Activated CD4-positive, alpha-beta T cell treated with anti-CD3 and anti-CD28 coated beads, Interleukin-2, amount 50 U/mL, for 1 hour (primary cell): ENCODE measurements at regions not wholly inside any gene's neighbourhood (a gene's known extent, or its start where the extent isn't known, plus 50 kb on each side); places are given as distances from the start of the nearest gene placed in this dataset.

Source experiments
- DNase-seq: peaks from one replicate; pipeline ENCODE4 v3.0.0-alpha.2; 2020

DNA sequence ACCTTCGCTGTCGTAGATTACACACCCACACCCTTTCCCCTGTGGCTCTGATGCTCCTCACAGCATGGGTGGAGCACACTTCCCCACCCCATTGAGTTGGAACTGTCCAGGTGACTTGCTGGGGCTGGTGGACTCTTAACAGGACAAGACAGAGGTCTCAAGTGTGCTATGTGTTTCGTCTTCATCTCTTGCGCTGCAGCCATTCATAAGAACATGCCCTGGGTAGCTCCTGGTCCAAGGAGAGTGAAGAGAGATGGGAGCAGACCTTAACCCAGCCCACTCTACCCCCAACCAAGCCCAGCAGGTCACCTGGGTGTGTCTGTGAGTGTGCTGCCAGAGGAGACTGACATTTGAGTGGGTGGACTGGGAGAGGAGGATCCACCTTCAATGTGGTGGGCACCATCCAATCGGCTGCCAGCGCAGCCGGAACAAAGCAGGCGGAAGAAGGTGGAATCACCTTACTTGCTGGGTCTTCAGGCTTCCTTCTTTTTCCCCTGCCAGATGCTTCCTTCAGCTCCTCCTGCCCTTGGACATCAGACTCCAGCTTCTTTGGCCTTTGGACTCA, 112.4 kb downstream of the HTR5A start:
- no peak for DNase-seq

DNA sequence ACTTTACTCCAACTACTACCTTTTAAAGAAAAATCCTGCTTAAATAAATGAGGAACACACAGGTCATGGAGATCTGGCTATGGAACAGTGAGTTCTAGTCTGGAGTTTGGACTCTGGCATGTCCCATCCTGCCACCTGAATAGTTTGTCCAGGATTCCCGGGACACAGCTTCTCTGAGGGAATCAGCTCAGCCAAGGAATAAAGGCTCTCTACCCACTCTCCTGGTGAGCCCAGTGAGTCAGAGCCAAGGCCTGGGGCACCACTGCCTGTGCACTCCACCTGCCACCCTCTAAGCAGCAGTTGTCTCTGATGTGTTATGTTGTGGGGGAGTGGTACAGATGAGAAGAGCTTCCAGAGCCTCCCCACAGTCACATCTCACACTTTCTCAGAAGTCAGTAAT, 113.5 kb downstream of the HTR5A start:
- no peak for DNase-seq

DNA sequence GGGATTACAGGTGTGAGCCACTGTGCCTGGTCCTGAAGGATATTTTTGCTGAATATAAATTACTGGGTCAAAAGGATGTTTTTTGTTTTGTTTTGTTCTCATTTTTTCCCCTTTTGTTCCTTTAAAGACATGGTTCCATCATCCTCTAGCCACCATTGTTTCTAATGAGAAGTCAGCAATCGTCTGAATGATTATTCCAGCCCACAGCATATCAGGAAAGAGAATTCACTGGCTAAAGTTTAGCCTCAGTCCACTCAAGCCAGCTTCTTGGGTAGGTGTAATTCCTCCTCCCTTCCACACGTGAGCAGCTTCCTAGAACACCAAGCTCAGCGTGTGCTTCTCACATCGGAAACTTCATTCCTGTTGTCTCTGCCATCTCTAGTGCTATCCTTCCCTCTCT, 112.8 kb upstream of the INSIG1 start:
- DNase-seq: no peak

DNA sequence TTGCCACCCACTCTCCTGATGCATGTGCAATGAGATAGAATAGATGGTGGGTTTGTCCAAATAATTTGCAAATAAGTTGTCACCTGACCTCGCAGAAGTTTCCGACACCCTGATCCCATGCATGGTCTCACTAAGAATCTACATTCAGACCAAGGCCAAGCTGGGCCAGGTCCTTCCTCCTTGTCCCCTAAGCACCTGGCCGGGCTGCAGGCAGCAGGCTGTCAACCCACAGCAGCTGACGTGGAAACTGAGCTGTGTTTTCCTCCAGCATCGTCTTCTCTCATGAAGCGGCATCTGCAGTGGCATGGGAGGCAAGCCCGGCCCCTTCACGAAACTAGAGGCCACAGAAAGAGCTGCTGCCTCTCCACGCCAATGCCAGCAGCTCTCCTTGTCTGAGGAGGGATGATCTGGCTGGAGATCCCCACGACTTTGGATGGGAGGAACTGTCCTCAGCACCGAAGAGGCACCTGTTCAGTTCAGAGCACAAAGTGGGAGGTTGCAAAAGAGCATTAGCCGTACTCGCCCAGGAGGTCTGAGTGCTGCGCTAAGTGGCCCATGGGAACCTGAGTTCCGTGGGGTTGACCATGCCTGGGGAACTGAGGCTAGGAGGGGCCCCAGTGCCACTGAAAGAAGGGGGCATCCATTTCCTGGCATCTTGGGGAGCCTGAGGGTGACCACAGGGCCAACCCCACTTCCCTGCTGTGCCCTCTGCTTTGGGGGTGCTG, 110.5 kb upstream of the INSIG1 start:
- DNase-seq: no peak

DNA sequence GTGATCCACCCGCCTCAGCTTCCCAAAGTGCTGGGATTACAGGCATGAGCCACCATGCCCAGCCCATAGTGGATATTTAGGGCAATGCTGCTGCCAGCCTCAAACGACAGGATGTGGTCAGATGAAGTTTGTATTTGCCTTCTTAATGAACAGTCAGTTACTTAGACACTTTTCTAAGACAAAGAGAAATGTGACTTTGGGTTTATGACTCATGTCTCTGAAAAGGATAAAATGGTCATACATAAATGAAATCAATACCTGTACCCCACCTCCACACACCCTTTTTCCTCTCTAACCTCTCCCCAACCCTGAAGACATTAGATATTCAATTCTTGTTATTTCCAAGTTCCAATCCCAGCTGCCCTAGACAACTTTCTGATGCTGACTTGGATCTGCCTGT, 109.3 kb upstream of the INSIG1 start:
- no peak for DNase-seq

DNA sequence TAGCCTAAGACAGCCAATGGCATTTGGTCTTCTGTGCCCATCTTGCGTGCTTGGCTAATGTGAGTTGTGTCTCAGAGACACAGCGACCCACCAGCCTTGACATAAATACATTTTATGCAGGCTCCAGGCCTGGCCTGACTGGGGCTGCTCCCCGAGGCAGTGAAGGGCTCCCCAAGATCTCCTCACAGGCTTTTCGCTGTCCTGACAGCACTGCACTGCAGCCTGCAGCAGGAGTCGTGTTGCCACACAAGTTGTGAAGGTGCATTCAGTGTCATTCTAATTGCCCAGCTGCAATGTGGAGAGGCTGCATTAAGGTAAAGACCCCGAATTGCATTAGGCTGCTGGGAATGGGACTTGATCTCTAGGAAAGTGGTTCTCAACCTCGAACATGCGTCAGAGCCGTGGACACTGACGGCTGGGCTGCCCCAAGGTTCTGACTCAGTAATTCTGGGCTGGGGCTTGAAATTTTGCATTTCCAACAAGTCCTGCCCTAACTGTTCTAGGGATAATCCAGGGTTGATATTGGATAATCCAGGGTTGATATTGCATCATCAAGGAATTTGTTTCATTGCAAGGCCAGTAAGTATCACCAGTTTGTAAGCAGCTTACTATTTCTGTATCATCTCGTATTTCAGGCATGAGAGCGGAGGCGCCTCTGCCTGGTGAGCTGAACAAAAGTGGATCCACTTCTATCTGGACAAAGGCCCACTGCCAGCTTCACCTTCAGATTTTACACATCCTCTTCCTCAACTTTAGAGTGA, 108.7 kb upstream of the INSIG1 start:
- no peak for DNase-seq

DNA sequence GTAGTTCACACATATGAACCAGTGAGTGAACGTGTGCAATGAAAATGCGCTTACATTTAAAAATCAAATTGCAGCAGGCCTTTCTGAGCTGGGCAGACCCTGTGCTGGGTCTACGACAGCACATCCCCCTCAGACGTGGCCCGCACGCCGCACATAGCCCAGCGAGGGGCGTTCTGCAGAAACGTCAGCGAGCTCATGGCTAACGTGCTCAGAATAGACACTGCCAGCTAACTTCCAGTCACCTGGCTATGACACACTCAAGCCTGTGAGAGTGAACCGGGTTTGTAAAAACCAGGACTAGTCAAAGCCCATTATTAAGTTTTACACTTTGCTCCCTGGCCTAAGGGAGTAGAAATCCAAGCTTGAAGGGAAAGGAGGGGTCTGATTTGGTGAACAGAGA, 108.1 kb upstream of the INSIG1 start:
- DNase-seq: no peak

DNA sequence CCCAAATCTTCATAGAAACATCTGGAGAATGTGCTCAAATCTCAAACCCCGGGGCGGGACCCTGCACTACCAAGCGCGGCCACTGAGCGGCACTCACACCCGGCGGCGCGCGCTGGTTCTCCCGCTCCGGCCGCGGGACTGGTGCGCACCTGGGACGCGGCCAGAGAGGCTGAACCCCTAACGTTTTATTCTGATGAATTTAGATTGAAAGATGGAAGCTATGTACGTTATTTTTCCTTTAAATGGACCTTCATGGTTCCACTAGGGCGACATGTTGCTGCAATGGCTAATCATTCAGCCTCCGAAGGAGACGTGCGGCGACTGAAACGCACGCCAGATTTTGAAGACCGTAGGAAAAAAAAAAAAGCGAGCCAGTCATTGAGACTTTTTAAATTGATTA, 107.0 kb upstream of the INSIG1 start:
- peak; percentile 67 for DNase-seq

DNA sequence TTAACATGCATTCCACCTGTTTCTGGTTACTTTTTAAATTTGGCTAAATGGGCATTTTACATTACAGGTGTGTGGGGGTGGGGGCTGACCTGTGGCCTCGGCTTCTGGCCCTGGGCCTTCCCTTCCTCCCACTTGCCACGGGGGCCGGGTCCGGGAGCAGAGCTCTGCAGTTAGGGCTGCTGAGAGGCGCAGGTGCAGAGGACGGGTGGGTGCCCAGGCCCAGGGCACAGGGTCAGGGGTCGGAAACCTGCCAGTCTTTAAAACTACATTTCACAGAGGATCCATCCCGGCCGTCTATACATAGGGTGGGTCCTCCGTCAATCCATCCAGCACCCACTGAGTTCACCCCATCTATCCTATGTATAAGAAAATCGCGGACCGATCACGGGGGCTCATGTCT, 106.5 kb upstream of the INSIG1 start:
- DNase-seq: no peak

DNA sequence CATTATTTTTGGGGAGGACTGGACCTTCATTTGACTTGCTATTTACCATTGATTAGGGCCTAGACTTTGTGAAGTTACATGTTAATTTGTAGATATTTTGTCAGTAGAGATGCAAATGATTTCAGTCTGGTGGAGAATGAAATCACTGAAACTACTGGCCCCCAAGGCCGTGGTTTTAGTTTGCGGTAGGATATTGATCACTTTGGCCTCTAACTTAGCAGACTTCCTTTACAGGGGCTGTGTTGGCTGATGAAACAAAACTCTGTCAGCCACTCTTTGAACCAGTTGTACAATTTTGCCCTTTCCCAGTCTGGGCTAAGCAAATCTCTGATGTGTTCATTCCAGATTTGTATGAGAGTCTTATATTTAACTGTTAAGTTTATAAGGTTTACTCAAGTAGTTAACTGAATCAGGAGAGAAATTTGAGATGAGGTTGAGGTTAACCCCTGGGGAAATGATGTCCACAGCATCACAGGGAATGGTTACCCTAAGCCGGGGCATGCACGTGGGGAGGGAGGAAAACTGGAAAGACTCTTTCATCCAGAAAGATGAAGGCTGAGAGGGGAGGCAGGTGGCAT, 105.7 kb upstream of the INSIG1 start:
- no peak for DNase-seq

DNA sequence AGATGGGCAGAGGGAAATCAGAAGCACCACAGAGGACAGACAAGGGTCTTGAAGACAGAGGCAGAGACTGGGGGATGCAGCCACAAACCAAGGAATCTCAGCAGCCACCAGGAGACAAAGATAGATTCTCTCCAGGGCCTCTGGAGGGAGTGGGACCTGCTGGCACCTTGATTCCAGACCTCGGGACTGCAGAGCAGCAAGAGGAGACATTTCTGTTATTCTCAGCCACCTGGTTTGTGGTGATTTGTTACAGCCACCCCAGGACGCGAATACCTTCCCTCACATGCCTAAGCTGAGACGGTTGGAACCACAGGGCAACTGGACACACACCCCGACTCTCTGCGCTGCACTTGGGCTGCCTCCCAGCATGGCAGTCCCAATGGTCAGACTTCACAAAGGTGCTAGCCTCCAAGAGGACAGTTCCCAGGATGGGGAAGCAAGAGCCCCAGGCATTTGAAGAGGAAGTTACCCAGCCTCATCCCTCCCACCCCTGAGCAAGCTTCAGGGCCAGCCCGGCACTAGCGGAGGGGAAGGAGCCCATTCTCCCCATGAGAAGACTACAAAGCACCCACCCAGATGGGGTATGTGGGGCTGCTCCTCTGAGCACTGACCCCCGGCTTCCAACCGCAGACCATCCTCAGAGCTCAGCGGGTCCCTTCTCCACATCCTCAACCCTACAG, 104.6 kb upstream of the INSIG1 start:
- DNase-seq: no peak

DNA sequence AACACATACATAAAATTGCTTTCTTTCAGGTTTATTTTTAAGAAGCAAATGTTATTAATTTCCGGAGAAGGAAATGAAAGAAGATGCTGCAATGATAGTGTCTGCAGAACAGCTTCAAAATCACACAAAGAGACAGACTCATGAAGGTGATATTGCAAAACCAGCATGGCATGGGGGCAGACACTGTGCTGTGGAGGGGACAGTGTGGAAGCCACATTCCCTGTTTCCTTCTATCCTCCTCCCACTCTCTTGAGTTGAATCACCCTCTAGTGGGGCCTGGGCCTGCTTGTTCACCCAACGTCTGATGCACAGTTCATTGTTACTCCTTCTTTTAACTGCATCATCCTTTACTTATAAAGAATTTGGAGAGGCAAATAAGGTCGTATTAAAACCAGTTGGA, 104.0 kb upstream of the INSIG1 start:
- no peak for DNase-seq

DNA sequence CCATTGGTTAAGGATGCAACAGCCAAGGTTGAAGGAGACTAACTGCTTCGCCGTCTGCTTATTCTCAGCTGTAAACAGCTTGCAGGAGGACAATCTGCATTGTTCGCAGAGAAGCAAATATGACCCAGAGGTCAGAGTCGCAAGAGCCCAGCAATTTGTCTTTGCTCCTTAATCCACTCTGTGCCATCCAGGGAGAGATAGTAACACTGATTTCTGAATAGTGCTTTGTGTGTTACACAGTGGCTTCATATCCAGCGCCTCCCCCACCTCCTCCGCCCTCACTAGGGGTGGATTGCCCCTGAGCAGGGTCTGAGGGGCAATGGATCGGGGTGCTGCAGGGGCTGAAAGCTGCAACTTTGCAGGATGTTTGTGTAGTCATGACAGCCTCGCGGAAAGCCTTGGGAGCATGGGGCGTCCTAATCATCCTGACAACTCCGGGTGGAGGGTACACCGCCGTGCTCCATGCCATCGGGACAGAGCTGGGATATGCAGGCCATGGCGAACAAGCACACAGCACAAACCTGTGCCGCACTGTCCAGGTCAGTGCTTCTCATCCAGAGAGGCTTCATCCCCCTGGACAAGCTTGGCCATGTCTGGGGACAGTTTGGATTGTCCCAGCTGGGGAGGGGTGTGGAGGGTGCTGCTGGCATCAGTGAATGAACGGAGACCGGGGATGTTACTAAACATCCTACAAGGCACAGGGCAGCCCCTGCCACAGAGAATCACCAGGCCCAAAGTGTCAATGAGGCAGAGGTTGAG, 103.1 kb upstream of the INSIG1 start:
- no peak for DNase-seq

DNA sequence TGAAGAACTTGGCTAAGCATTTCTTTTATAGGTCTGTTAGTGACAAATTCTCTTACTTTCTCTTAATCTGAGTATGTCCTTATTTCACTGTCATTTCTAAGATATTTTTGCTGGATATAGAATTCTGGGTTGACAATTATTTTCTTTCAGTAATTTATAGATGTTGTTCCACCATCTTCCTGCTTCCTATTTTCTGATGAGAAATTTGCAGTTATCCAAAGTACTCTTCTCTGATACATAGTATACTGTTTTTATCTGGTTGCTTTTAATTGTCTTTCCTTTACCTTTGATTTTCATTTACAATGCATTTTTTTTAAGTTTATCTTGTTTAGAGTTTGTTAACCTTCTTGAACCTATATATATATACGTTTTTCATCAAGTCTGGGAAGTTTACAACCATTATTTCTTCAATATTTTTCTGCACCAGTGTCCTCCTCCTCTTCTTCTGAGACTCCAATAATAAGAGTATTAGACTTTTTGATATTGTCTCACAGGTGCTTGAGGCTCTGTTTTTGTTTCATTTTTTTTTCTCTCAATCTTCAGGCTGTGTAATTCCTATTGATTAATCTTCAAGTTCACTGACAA, 101.6 kb upstream of the INSIG1 start:
- no peak for DNase-seq

DNA sequence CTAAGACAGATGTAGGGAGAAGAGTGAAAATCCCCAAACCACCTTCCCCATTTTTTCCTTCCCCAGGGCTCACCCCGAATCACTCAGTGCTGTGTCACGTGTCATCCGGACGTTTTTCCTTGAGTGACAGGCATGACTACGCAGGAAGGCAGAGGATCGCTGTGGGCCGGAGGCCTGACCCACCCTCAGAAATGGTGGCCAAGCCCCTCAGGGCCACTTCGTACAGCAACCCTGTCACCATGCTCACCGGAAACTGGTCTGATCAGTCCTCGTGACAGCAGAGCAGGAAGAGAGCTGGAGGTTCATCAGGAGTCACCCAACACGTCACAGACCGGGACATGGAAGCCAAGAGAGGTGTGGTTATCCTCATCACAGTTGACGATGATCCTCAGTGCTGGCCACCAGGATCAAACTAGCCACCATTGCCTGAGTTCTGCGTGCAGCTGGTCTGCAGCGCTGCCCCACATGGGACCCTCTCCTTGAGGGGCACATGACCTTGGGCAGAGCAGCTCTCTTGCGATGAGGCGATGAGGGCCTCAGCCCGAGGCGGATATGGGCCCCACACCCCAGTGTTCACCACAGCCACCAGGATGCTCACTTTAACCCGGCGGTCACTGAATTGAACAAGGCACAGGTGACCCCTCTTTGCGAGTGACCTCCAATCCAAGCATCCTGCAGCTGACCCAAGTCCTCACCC, 99.3 kb upstream of the INSIG1 start:
- no peak for DNase-seq

DNA sequence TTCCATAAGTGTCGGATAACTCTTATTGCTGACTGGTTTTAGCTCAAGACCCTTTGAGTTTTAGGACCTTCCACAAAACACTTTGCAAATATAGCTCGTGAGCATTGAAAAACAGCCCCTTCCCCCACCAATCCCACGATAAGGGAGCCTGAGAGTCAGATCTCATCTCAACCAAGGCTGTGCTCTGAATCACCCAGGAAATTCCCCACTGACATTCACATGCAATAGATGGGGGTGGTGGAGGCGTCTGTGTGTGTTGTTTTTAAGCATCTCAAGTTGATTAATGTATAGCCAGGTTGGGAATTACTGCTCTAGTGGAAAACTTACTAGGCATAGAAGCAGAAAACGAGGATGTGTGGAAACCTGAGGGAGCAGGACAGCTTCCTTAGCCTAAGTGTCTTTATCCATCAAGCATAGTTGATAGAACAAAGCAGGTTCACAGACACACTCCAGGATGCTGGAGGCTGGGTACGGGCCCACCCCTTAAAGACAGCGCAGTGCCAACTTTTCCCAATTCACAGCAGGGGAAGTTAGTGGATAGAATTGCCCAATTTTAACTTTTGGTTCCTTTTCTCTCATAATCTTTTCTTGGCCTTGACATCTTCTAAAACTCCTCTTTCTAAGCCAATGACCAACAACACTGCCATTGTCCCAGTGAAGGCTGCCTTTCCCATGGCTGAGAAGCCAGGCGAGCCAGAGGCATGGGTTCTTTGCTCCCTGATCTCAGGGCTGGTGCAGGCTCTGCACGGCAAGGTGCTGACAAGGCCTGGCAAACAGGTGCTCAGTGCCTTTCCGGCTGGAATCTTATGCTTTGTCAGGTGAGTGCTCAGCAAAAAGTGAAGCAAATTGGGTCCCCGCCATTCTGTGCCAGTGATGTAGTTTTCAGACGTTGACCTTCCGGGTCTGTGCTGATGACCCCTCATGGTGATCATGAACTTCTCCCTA, 98.5 kb upstream of the INSIG1 start:
- DNase-seq: no peak

DNA sequence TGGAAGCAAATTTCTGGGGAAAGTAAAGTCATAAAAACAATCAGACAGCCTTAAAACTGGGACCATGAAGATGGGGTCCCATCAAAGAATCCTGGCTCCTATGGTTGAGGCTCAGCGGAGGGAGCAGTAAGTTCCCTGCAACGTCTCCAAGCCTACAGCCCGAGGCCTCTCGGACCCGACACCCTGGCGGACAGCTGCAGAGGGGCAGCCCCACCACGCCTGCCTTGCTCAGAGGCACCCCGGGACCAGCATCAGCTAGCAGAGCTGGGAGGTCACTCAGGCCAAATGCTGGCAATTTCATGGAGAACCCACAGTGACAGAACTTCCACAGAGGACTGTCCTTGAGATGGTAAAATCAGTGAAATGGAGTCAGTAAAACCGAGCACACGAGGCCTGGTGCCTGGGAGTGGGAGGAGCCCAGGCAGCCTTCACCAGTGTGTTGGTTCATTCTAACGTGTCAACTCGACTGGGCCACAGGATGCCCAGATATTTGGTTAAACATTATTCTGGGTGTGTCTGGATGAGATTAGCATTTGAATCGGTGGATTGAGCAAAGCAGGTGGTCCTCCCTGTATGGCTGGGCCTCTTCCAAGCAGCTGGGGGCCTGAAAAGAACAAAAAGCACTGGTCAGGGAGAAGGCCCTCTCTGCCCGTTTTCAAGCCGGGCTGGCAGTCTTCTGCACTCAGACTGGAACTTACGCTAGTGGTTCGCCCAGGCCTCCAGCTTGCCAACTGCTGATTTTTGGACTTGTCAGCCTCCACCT, 96.2 kb upstream of the INSIG1 start:
- no peak for DNase-seq

DNA sequence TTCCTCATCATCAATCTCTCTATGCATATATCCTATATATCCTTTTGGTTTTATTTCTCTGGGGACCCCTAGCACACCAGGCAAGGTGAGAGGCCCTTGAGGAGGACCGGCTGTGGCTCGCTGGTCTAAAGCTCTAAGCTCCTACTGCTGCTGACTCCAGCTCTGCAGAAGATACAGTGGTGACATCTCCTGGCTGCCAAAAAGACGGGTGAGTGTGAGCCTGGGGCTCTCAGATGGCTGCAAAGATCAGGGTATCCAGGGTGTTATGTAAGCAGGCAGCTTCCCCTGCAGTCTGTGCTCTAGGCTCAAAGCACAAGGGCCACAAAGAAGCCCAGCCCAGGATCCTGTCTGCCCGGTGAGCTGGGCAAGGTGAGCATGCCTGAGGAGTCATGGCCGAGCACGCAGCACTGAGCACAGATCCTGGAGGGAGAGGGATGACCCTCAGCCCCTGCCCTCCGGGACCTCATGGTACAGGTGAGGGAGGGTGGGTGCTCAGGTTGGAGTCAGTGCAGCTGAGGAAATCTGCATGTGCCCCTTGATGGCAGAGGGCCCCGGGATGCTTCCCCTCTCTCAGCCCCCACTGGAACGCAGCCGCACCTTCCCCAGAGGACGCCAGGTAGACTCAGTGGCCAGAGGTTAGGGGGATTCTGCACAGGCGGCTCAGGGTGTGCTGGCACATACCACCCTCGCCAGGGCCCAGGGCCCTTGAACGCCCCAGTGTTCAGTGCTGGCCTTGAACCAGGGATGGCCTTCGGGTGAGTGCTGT, 95.4 kb upstream of the INSIG1 start:
- no peak for DNase-seq
